ENCODE measurements at regions not wholly inside any gene's neighbourhood (a gene's known extent, or its start where the extent isn't known, plus 50 kb on each side); places are given as distances from the start of the nearest gene placed in this dataset.

DNA sequence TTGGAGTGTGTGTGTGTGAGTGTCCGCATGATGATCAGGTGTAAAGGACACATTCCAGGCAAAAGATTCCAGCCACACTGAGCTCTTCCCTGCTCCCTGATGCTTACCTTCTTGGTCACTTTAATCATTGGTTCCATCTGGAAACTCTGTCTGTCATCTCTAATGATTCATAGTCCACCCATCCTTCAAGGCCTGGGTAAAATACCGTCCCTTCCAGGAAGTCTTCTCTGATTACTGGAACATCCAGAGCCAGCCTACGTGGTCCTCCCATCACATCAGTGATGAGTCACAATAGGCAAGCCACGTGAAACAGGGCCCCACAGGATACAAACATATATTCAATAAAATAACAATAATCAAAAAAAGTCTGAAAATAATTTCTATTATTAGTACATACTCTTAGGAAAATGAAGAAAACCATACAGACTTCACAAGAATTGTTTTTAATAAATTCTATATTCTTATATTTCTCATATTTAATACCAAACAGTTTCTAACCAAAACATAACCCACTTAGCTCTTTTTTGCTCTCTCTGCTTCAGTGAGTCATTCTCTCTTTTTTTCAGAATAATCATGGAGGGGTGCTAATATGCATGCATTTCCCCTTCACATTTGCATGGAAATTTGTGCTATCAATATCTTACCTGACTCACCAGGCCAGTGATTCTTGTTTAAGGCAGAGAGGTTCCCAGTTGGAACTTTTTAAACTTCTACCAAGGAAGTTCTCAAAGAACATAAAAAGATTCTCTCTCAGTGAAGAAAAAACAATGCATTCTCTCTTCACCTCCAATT lies 263.2 kb downstream of the TOX3 start:
- Histone ChIP-seq H3K27me3 (replicated peaks; ENCODE audit: insufficient read depth) (no peaks in the 10 kb centered on the region), H3K4me1 (ENCODE audit: control insufficient read depth in 1 of 2, low read depth in 2 of 2) (no peaks in the 10 kb centered on the region), H3K27ac (no peak overlapping the region), H3K36me3 (no peaks in the 10 kb centered on the region), H3K9me3 (no peaks in the 10 kb centered on the region), H3K4me3 (no peak overlapping the region)
- no peak for DNase-seq (ENCODE audit: low spot score)
- no peak for ATAC-seq (ENCODE audit: insufficient number of reproducible peaks, low FRiP score, low read depth)
- TF ChIP-seq, protein P1, sequence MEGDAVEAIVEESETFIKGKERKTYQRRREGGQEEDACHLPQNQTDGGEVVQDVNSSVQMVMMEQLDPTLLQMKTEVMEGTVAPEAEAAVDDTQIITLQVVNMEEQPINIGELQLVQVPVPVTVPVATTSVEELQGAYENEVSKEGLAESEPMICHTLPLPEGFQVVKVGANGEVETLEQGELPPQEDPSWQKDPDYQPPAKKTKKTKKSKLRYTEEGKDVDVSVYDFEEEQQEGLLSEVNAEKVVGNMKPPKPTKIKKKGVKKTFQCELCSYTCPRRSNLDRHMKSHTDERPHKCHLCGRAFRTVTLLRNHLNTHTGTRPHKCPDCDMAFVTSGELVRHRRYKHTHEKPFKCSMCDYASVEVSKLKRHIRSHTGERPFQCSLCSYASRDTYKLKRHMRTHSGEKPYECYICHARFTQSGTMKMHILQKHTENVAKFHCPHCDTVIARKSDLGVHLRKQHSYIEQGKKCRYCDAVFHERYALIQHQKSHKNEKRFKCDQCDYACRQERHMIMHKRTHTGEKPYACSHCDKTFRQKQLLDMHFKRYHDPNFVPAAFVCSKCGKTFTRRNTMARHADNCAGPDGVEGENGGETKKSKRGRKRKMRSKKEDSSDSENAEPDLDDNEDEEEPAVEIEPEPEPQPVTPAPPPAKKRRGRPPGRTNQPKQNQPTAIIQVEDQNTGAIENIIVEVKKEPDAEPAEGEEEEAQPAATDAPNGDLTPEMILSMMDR (IDR thresholded peaks at IDR 0.05) = no peak

DNA sequence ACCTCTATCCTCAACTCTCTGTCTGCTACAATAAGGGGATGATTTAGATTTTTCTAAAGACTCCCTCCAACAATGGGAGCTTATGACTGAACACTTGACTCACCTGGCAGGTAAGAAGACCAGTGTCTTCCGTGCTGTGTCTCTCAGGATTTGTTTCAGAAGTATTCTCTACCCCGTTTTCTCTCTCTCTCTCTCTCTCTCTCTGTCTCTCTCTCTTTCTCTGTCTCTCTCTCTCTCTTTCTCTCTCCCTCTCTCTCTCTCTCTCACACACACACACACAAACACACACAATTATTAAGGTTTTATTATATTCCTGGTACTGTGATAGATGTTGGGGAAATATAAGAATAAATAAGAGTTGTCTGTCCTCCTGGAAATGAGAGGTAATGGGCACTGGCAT lies 263.9 kb downstream of the TOX3 start:
- TF ChIP-seq, protein P1 (IDR thresholded peaks at IDR 0.05) = no peak
- no peak for ATAC-seq (ENCODE audit: insufficient number of reproducible peaks, low FRiP score, low read depth)

DNA sequence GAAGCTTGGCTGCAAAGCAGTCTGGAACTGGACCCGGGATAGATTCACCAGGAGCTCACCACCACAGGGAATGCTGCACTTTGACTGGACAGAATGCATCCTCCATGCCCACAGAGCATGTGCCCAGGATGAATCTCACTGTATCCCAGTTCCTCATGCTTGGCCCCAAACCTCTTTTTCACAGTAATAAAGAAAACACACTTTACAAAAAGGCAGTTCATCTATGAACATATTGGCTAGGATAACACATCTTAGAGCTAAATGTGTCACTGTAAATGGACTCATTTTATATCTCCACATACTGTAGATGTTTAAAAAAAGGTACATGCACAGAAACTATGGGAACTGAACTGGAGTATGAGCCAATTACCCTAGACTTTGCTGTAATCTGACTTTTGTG lies 266.9 kb downstream of the TOX3 start:
- H3K4me3 ChIP-seq = no peak overlapping the region
- H3K4me1 ChIP-seq (ENCODE audit: control insufficient read depth in 1 of 2, low read depth in 2 of 2) = no peaks in the 10 kb centered on the region
- no peaks in the 10 kb centered on the region for H3K9me3 ChIP-seq
- H3K36me3 ChIP-seq = no peaks in the 10 kb centered on the region
- no peak overlapping the region for H3K27ac ChIP-seq
- no peak for DNase-seq (ENCODE audit: low spot score)
- H3K27me3 ChIP-seq (replicated peaks; ENCODE audit: insufficient read depth) = no peaks in the 10 kb centered on the region
- ATAC-seq (ENCODE audit: insufficient number of reproducible peaks, low FRiP score, low read depth) = no peak
- TF ChIP-seq, protein P1 (IDR thresholded peaks at IDR 0.05) = no peak

More for the DNA sequence above, 263.9 kb downstream of the TOX3 start:
- no peak for DNase-seq (ENCODE audit: low spot score)
- H3K27me3 ChIP-seq (replicated peaks; ENCODE audit: insufficient read depth) = no peaks in the 10 kb centered on the region
- no peaks in the 10 kb centered on the region for H3K9me3 ChIP-seq
- no peaks in the 10 kb centered on the region for H3K4me1 ChIP-seq (ENCODE audit: control insufficient read depth in 1 of 2, low read depth in 2 of 2)
- H3K27ac ChIP-seq = no peak overlapping the region
- H3K36me3 ChIP-seq = no peaks in the 10 kb centered on the region
- H3K4me3 ChIP-seq = no peak overlapping the region

DNA sequence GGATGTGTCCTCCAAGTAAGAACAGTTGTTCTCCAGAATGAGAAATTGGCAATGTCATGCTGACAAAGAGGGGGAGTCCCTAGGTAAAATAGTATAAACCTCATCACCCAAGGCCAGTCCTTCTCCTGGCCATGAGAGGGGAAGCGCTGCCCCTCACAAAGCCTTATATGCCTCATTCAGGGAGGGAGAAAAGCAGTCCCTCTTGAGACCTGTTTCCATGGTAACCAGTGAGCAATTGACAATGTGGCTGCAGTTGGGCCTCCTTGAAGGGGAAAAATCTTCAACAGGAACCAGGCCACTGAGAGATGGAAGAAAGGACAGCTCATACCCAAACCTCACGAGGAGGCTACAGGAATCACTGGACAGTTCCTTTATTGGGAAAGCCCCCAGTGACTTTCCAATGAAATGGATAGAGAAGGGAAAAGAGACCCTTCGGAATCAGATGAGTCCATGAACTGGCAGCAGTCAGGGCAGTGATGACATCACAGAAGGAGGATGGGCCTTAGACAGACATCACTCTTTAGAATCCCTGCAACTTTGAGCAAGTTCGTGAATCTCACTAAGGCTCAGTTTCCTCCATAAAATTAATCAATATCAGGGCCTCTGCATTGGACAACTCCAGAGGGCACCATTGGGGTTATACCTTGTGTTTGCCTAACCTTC lies 275.7 kb downstream of the TOX3 start:
- DNase-seq (ENCODE audit: low spot score) (no peak), ATAC-seq (ENCODE audit: insufficient number of reproducible peaks, low FRiP score, low read depth) (no peak)
- Histone ChIP-seq H3K27ac (no peak overlapping the region), H3K4me1 (ENCODE audit: control insufficient read depth in 1 of 2, low read depth in 2 of 2) (no peaks in the 10 kb centered on the region), H3K36me3 (no peaks in the 10 kb centered on the region), H3K4me3 (no peak overlapping the region), H3K27me3 (replicated peaks; ENCODE audit: insufficient read depth) (no peaks in the 10 kb centered on the region), H3K9me3 (no peaks in the 10 kb centered on the region)
- TF ChIP-seq, protein P1 (IDR thresholded peaks at IDR 0.05) = no peak

DNA sequence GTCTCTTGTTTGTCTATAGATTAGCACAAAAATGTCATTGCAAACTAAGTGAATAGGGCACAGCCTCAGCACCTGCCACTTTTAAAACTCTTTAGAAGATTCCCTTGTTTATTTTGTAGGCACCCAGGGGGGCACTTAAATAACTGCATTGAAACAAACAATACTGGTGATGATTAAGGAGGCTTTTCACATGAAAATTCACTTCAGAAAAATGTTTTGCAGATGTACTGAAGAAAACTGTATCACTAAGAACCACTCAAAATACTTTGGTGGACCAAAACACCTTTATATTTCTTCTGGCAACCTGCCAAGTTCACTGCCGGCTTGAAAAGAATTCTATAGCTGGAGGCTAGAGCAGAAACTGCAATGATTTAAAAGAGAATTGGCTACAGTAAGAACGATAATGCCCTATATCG lies 281.5 kb downstream of the TOX3 start:
- Histone ChIP-seq H3K36me3 (no peaks in the 10 kb centered on the region), H3K4me1 (ENCODE audit: control insufficient read depth in 1 of 2, low read depth in 2 of 2) (no peaks in the 10 kb centered on the region), H3K9me3 (no peaks in the 10 kb centered on the region), H3K27me3 (replicated peaks; ENCODE audit: insufficient read depth) (no peaks in the 10 kb centered on the region), H3K4me3 (no peak overlapping the region), H3K27ac (no peak overlapping the region)
- TF ChIP-seq, protein P1 (IDR thresholded peaks at IDR 0.05) = no peak
- DNase-seq (ENCODE audit: low spot score) (no peak), ATAC-seq (ENCODE audit: insufficient number of reproducible peaks, low FRiP score, low read depth) (no peak)

Measured in thoracic aorta (tissue), 2 donors.